ENCODE measurements at regions not wholly inside any gene's neighbourhood (a gene's known extent, or its start where the extent isn't known, plus 50 kb on each side); places are given as distances from the start of the nearest gene placed in this dataset.

GRCh38 chr1:234751678-234752077, 141.7 kb upstream of the IRF2BP2 start:
- TF ChIP-seq POLR2AphosphoS5 (IDR thresholded peaks at IDR 0.05; ENCODE audit: low read depth, low read length) (no peak), TAF1 (IDR thresholded peaks at IDR 0.05; ENCODE audit: borderline replicate concordance, low read depth, low read length) (no peak), POLR2A (IDR thresholded peaks at IDR 0.05; ENCODE audit: low read depth, low read length) (no peak)
